PC-9 (cell line): ENCODE measurements at regions not wholly inside any gene's neighbourhood (a gene's known extent, or its start where the extent isn't known, plus 50 kb on each side); places are given as distances from the start of the nearest gene placed in this dataset.
"Not testable (repeated sequence)": the region's sequence is repeated elsewhere in the genome, so short reads cannot be mapped to it uniquely, and the experiment has no call there.

Experiments used
- BruUV-seq: library from RNA; stranded (reverse); fragments of 400-500 nt; replicated peaks from 2 replicates; lab custom pipeline; 2021; lab: Mats Ljungman, UMichigan
- CTCF ChIA-PET: fragments of 300-600 bp; sonication (Branson Sonifier 250); formaldehyde crosslinking; loops from one replicate; lab custom pipeline; 2022; ENCODE audit warnings: antibody characterized with exemption; lab: Charles Lee
- POLR2A ChIA-PET: fragments of 300-600 bp; sonication (Branson Sonifier 250); formaldehyde crosslinking; loops from one replicate; lab custom pipeline; 2022; ENCODE audit warnings: antibody characterized with exemption; ENCODE audit not compliant: unreplicated experiment; lab: Charles Lee
- DNase-seq, 2 experiments: peaks; one replicate each; pipeline versions ENCODE4 v3.0.0 to v3.0.0-alpha.2; 2015 to 2022; ENCODE audit warnings: mixed read lengths in 1 of 2
- H2AFZ ChIP-seq: fragments of 200-600 bp; sonication (generic); 2 replicates; pipeline ENCODE4 v1.8.1; 2017; ENCODE audit warnings: antibody characterized with exemption
- H3F3A ChIP-seq: fragments of 200-600 bp; sonication (generic); 2 replicates; pipeline ENCODE4 v1.8.1; 2017; ENCODE audit warnings: antibody characterized with exemption, mild to moderate bottlenecking, low read depth; ENCODE audit not compliant: insufficient read depth
- H3K27ac ChIP-seq: fragments of 200-600 bp; sonication (generic); 2 replicates; pipeline ENCODE4 v1.6.1; 2016; ENCODE audit warnings: mixed run types
- H3K27me3 ChIP-seq: fragments of 200-600 bp; sonication (generic); 2 replicates; pipeline ENCODE4 v1.6.1; 2016; ENCODE audit warnings: low read depth, mixed run types; ENCODE audit not compliant: insufficient read depth
- H3K36me3 ChIP-seq: fragments of 200-600 bp; sonication (generic); 2 replicates; pipeline ENCODE4 v1.6.1; 2016; ENCODE audit warnings: low read depth, mixed run types
- H3K4me1 ChIP-seq: fragments of 200-600 bp; sonication (generic); replicated peaks from 2 replicates; pipeline ENCODE4 v1.6.1; 2016; ENCODE audit warnings: mixed run types; ENCODE audit not compliant: insufficient read depth
- H3K4me2 ChIP-seq: fragments of 200-600 bp; sonication (generic); 2 replicates; pipeline ENCODE4 v1.6.1; 2017; ENCODE audit warnings: mixed run types
- H3K4me3 ChIP-seq: fragments of 200-600 bp; sonication (generic); 2 replicates; pipeline ENCODE4 v1.6.1; 2016; ENCODE audit warnings: mixed run types
- H3K79me2 ChIP-seq: fragments of 200-600 bp; sonication (generic); 2 replicates; pipeline ENCODE4 v1.6.1; 2017; ENCODE audit warnings: low read depth, mixed run types
- H3K9me2 ChIP-seq: fragments of 200-600 bp; sonication (generic); 2 replicates; pipeline ENCODE4 v1.8.1; 2017; ENCODE audit warnings: mild to moderate bottlenecking; ENCODE audit not compliant: insufficient read depth
- H3K9me3 ChIP-seq: fragments of 200-600 bp; sonication (generic); 2 replicates; pipeline ENCODE4 v1.8.1; 2016; ENCODE audit warnings: low read depth; ENCODE audit not compliant: insufficient read depth
- H4K20me1 ChIP-seq: fragments of 200-600 bp; sonication (generic); 2 replicates; pipeline ENCODE4 v1.8.1; 2017; ENCODE audit not compliant: insufficient read depth
- CTCF ChIP-seq: fragments of 200-600 bp; sonication (generic); conservative IDR thresholded peaks from 2 replicates; pipeline ENCODE4 v1.6.1; 2017; ENCODE audit warnings: mixed run types, antibody characterized with exemption, mild to moderate bottlenecking, moderate library complexity
- EZH2 ChIP-seq: fragments of 200-600 bp; sonication (generic); IDR thresholded peaks from 2 replicates; pipeline ENCODE4 v1.8.0; 2017; ENCODE audit warnings: antibody characterized with exemption, low read depth
- intact Hi-C: fragments of 100-400 bp; cut with micrococcal nuclease; formaldehyde crosslinking; loops from one replicate; pipeline ENCODE4 v1.10.0; 2022; ENCODE audit not compliant: unreplicated experiment

- Histone ChIP-seq H3K4me3 (no peak overlapping the region), H3K27ac (no peak overlapping the region), H3K4me1 (no peaks in the 10 kb centered on the region), H3F3A (no peaks in the 10 kb centered on the region), H3K36me3 (no peaks in the 10 kb centered on the region), H2AFZ (no peak overlapping the region), H3K9me3 (no peaks in the 10 kb centered on the region), H3K4me2 (no peak overlapping the region), H3K9me2 (no peaks in the 10 kb centered on the region), H3K27me3 (no peaks in the 10 kb centered on the region), H3K79me2 (no peaks in the 10 kb centered on the region), H4K20me1 (no peaks in the 10 kb centered on the region)
- TF ChIP-seq EZH2 (no peak), CTCF (no peak)
- CTCF ChIA-PET, result no interaction called here
- intact Hi-C loops, result no loop called here
- DNase-seq, result no peak
- POLR2A ChIA-PET, result no interaction called here
- no TSS peak for BruUV-seq
Measured at GRCh38 chr6:137552809-137553208, 58.6 kb upstream of the OLIG3 start.

- H3K27me3 ChIP-seq, H3K4me3 ChIP-seq, H3K36me3 ChIP-seq, H2AFZ ChIP-seq, H3K9me3 ChIP-seq, H3K9me2 ChIP-seq, H3K4me1 ChIP-seq, H3K4me2 ChIP-seq, H3F3A ChIP-seq, H4K20me1 ChIP-seq, DNase-seq, BruUV-seq, H3K79me2 ChIP-seq, CTCF ChIA-PET, H3K27ac ChIP-seq, intact Hi-C loops: not testable (repeated sequence)
- POLR2A ChIA-PET, result interaction anchor here (0.7 kb wide), 1 partner anchor 144 kb away, joined by 4 read pairs; no protein-coding TSS in a partner anchor
Measured at GRCh38 chr6:137559521-137560183, 65.5 kb upstream of the OLIG3 start.

GRCh38 chr6:137560184-137560563, 66.0 kb upstream of the OLIG3 start:
- TF ChIP-seq CTCF (no peak), EZH2 (no peak)
- POLR2A ChIA-PET, result interaction anchor here (0.7 kb wide), 1 partner anchor 145 kb away, joined by 4 read pairs; no protein-coding TSS in a partner anchor
- DNase-seq, result no peak
- H3K4me1 ChIP-seq, result no peaks in the 10 kb centered on the region
- no peaks in the 10 kb centered on the region for H4K20me1 ChIP-seq
- CTCF ChIA-PET, result no interaction called here
- no peaks in the 10 kb centered on the region for H3K36me3 ChIP-seq
- no peaks in the 10 kb centered on the region for H3K9me3 ChIP-seq
- H3K79me2 ChIP-seq, result no peaks in the 10 kb centered on the region
- H2AFZ ChIP-seq, result no peak overlapping the region
- H3K4me3 ChIP-seq, result no peak overlapping the region
- no peak overlapping the region for H3K4me2 ChIP-seq
- intact Hi-C loops, result no loop called here
- H3K27me3 ChIP-seq, result no peaks in the 10 kb centered on the region
- BruUV-seq, result no TSS peak
- H3F3A ChIP-seq, result no peaks in the 10 kb centered on the region
- no peaks in the 10 kb centered on the region for H3K9me2 ChIP-seq
- no peak overlapping the region for H3K27ac ChIP-seq

DNA sequence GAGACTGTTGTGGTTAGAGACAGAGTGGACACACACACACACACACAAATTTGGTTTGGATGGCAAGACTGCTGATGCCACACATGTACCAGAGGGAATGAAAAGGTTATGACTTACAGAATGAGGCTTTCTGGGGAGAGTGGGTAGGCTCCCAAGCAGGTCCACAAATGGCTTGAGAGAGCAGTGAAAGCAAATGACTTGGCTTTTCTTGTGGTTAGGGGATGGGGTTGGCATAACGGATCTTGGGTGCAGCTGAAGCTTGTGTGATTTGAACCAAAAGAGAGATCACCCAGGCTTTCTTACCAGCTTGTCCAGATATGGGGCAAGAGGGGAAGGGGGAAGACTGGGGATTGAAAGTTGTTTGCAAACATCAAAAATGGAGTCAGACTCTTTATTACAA, 73.9 kb upstream of the OLIG3 start:
- ChIA-PET CTCF (no interaction called here), POLR2A (no interaction called here)
- Histone ChIP-seq H3K4me1 (no peaks in the 10 kb centered on the region), H3K27ac (no peak overlapping the region), H3K9me2 (no peaks in the 10 kb centered on the region), H4K20me1 (no peaks in the 10 kb centered on the region), H3K4me2 (no peak overlapping the region), H3K27me3 (no peaks in the 10 kb centered on the region), H3K9me3 (no peaks in the 10 kb centered on the region), H3K4me3 (no peak overlapping the region), H3K36me3 (no peaks in the 10 kb centered on the region), H2AFZ (no peak overlapping the region), H3F3A (no peaks in the 10 kb centered on the region), H3K79me2 (no peaks in the 10 kb centered on the region)
- intact Hi-C loops, result no loop called here
- TF ChIP-seq EZH2 (no peak), CTCF (no peak)
- BruUV-seq, result no TSS peak
- no peak for DNase-seq
